ENCODE measurements at regions not wholly inside any gene's neighbourhood (a gene's known extent, or its start where the extent isn't known, plus 50 kb on each side); places are given as distances from the start of the nearest gene placed in this dataset.
"Not testable (repeated sequence)": the region's sequence is repeated elsewhere in the genome, so short reads cannot be mapped to it uniquely, and the experiment has no call there.

- no peak for DNase-seq (ENCODE audit: low read depth)
- H3K4me3 ChIP-seq (ENCODE audit: control insufficient read depth, low read depth, low read length), result no peak overlapping the region
- no peak for TF ChIP-seq CTCF (IDR thresholded peaks at IDR 0.05; ENCODE audit: control insufficient read depth, insufficient read depth, low read depth, low read length, missing control alignments)
These were observed 468.3 kb downstream of the PDZRN4 start for GRCh38 chr12:41656454-41656853.

GRCh38 chr12:41653386-41654326, 465.5 kb downstream of the PDZRN4 start:
- H3K4me3 ChIP-seq (ENCODE audit: control insufficient read depth, low read depth, low read length), result no peak overlapping the region
- no peak for TF ChIP-seq CTCF (IDR thresholded peaks at IDR 0.05; ENCODE audit: control insufficient read depth, insufficient read depth, low read depth, low read length, missing control alignments)
- no peak for DNase-seq (ENCODE audit: low read depth)

- DNase-seq (ENCODE audit: low read depth), result no peak
- TF ChIP-seq CTCF (IDR thresholded peaks at IDR 0.05; ENCODE audit: control insufficient read depth, insufficient read depth, low read depth, low read length, missing control alignments), result no peak
- no peak overlapping the region for H3K4me3 ChIP-seq (ENCODE audit: control insufficient read depth, low read depth, low read length)
These were observed 464.9 kb downstream of the PDZRN4 start for GRCh38 chr12:41652981-41653380.

- no peak overlapping the region for H3K4me3 ChIP-seq (ENCODE audit: control insufficient read depth, low read depth, low read length)
- no peak for TF ChIP-seq CTCF (IDR thresholded peaks at IDR 0.05; ENCODE audit: control insufficient read depth, insufficient read depth, low read depth, low read length, missing control alignments)
- DNase-seq (ENCODE audit: low read depth), result no peak
These were observed 457.5 kb downstream of the PDZRN4 start for GRCh38 chr12:41645624-41646023.

GRCh38 chr12:41642808-41643207, 454.7 kb downstream of the PDZRN4 start:
- not testable (repeated sequence) for DNase-seq (ENCODE audit: low read depth)

GRCh38 chr12:41636653-41637052, 448.5 kb downstream of the PDZRN4 start:
- no peak for DNase-seq (ENCODE audit: low read depth)
- no peak overlapping the region for H3K4me3 ChIP-seq (ENCODE audit: control insufficient read depth, low read depth, low read length)
- no peak for TF ChIP-seq CTCF (IDR thresholded peaks at IDR 0.05; ENCODE audit: control insufficient read depth, insufficient read depth, low read depth, low read length, missing control alignments)

More at GRCh38 chr12:41642808-41643207, 454.7 kb downstream of the PDZRN4 start:
- not testable (repeated sequence) for H3K4me3 ChIP-seq (ENCODE audit: control insufficient read depth, low read depth, low read length)

- no peak for DNase-seq (ENCODE audit: low read depth)
- no peak overlapping the region for H3K4me3 ChIP-seq (ENCODE audit: control insufficient read depth, low read depth, low read length)
- TF ChIP-seq CTCF (IDR thresholded peaks at IDR 0.05; ENCODE audit: control insufficient read depth, insufficient read depth, low read depth, low read length, missing control alignments), result no peak
These were observed 447.7 kb downstream of the PDZRN4 start for GRCh38 chr12:41635626-41636364.
